Activated B cell treated with CpG ODN at 0.5 μM for 24 hours (primary cell): ENCODE measurements at regions not wholly inside any gene's neighbourhood (a gene's known extent, or its start where the extent isn't known, plus 50 kb on each side); places are given as distances from the start of the nearest gene placed in this dataset.

Source experiments
- ATAC-seq: fragments of 200-7000 bp; cut with Tn5 transposase; one replicate; pipeline ENCODE4 v1.10.0; 2021; ENCODE audit warnings: low read depth, mild to moderate bottlenecking, moderate library complexity
- CTCF ChIA-PET: fragments of 350-600 bp; sonication (Branson Sonifier 250); formaldehyde crosslinking; loops from one replicate; lab custom pipeline; 2021; ENCODE audit warnings: antibody characterized with exemption; lab: Charles Lee
- POLR2A ChIA-PET: fragments of 350-600 bp; sonication (Branson Sonifier 250); formaldehyde crosslinking; loops from one replicate; lab custom pipeline; 2021; ENCODE audit warnings: antibody characterized with exemption; lab: Charles Lee
- DNase-seq: peaks from one replicate; pipeline ENCODE4 v3.0.0; 2022
- H3K27ac Mint-ChIP-seq: one replicate; pipeline ENCODE4 v1.8.0; 2020; ENCODE audit warnings: mixed read lengths
- H3K27me3 Mint-ChIP-seq: one replicate; pipeline ENCODE4 v1.8.0; 2021; ENCODE audit warnings: mixed read lengths
- H3K36me3 Mint-ChIP-seq: one replicate; pipeline ENCODE4 v1.8.0; 2021; ENCODE audit warnings: low read depth, mixed read lengths
- H3K4me1 Mint-ChIP-seq: one replicate; pipeline ENCODE4 v1.8.0; 2021; ENCODE audit warnings: mixed read lengths
- H3K4me3 Mint-ChIP-seq: one replicate; pipeline ENCODE4 v1.8.0; 2020; ENCODE audit warnings: mild to moderate bottlenecking, mixed read lengths
- H3K9me3 Mint-ChIP-seq: one replicate; pipeline ENCODE4 v1.8.0; 2020; ENCODE audit warnings: mixed read lengths
- CTCF ChIP-seq: fragments of 200-600 bp; IDR thresholded peaks from one replicate; pipeline ENCODE4 v1.8.0; 2022; ENCODE audit warnings: antibody characterized with exemption, mild to moderate bottlenecking
- intact Hi-C: fragments of 100-400 bp; cut with micrococcal nuclease; formaldehyde crosslinking; loops from one replicate; pipeline ENCODE4 v1.15.1; 2024

- TF ChIP-seq CTCF, result no peak
- Mint-ChIP-seq H3K9me3 (peaks cover 4% of the 10 kb centered on the region), H3K27me3 (no peaks in the 10 kb centered on the region), H3K36me3 (no peaks in the 10 kb centered on the region), H3K4me1 (no peaks in the 10 kb centered on the region), H3K27ac (no peak overlapping the region), H3K4me3 (no peak overlapping the region)
- CTCF ChIA-PET, result no interaction called here
- POLR2A ChIA-PET, result no interaction called here
- no peak for DNase-seq
- ATAC-seq, result no peak
- intact Hi-C loops, result no loop called here
These were observed 140.8 kb upstream of the PZP start for GRCh38 chr12:9348906-9349518.

GRCh38 chr12:9347328-9348127, 139.3 kb upstream of the PZP start:
- Mint-ChIP-seq H3K27me3 (no peaks in the 10 kb centered on the region), H3K36me3 (no peaks in the 10 kb centered on the region), H3K4me1 (no peaks in the 10 kb centered on the region), H3K9me3 (peaks cover 3% of the 10 kb centered on the region), H3K4me3 (no peak overlapping the region), H3K27ac (no peak overlapping the region)
- CTCF ChIA-PET, result interaction anchor here (1.3 to 1.4 kb wide), 2 partner anchors 13 to 15 kb away, joined by 3 read pairs; no protein-coding TSS in a partner anchor
- no peak for ATAC-seq
- no peak for DNase-seq
- POLR2A ChIA-PET, result no interaction called here
- intact Hi-C loops, result no loop called here
- no peak for TF ChIP-seq CTCF

- Mint-ChIP-seq H3K27me3 (no peaks in the 10 kb centered on the region), H3K4me3 (no peak overlapping the region), H3K4me1 (no peaks in the 10 kb centered on the region), H3K36me3 (no peaks in the 10 kb centered on the region), H3K27ac (no peak overlapping the region), H3K9me3 (peaks cover 3% of the 10 kb centered on the region)
- no peak for TF ChIP-seq CTCF
- intact Hi-C loops, result no loop called here
- DNase-seq (no peak), ATAC-seq (no peak)
- ChIA-PET POLR2A (no interaction called here), CTCF (interaction anchor here (1.3 to 2.7 kb wide), 3 partner anchors 13 to 17 kb away, joined by 3 to 14 read pairs (median 3); no protein-coding TSS in a partner anchor)
These were observed 138.7 kb upstream of the PZP start for GRCh38 chr12:9346866-9347327.

- H3K9me3 Mint-ChIP-seq, result no peaks in the 10 kb centered on the region
- H3K27me3 Mint-ChIP-seq, result no peaks in the 10 kb centered on the region
- no peak overlapping the region for H3K27ac Mint-ChIP-seq
- no peak overlapping the region for H3K4me3 Mint-ChIP-seq
- ChIA-PET CTCF (interaction anchor here (2.7 kb wide), 1 partner anchor 15 kb away, joined by 14 read pairs; no protein-coding TSS in a partner anchor), POLR2A (interaction anchor here (0.7 kb wide), 1 partner anchor 342 kb away, joined by 17 read pairs; no protein-coding TSS in a partner anchor)
- no peak for ATAC-seq
- no peaks in the 10 kb centered on the region for H3K36me3 Mint-ChIP-seq
- TF ChIP-seq CTCF, result no peak
- DNase-seq, result no peak
- H3K4me1 Mint-ChIP-seq, result no peaks in the 10 kb centered on the region
- intact Hi-C loops, result no loop called here
These were observed 137.0 kb upstream of the PZP start for GRCh38 chr12:9345171-9345570.

GRCh38 chr12:9344541-9344940, 136.3 kb upstream of the PZP start:
- Mint-ChIP-seq H3K36me3 (no peaks in the 10 kb centered on the region), H3K27me3 (no peaks in the 10 kb centered on the region), H3K4me1 (no peaks in the 10 kb centered on the region), H3K4me3 (no peak overlapping the region), H3K9me3 (no peaks in the 10 kb centered on the region), H3K27ac (no peak overlapping the region)
- ChIA-PET POLR2A (interaction anchor here (0.7 kb wide), 1 partner anchor 342 kb away, joined by 17 read pairs; no protein-coding TSS in a partner anchor), CTCF (interaction anchor here (2.7 kb wide), 1 partner anchor 14 kb away, joined by 14 read pairs; no protein-coding TSS in a partner anchor)
- ATAC-seq (no peak), DNase-seq (no peak)
- intact Hi-C loops, result no loop called here
- no peak for TF ChIP-seq CTCF
